ENCODE measurements at regions not wholly inside any gene's neighbourhood (a gene's known extent, or its start where the extent isn't known, plus 50 kb on each side); places are given as distances from the start of the nearest gene placed in this dataset.
A peak's percentile ranks its signal among the peaks of the same experiment; 100 is the strongest.

DNA sequence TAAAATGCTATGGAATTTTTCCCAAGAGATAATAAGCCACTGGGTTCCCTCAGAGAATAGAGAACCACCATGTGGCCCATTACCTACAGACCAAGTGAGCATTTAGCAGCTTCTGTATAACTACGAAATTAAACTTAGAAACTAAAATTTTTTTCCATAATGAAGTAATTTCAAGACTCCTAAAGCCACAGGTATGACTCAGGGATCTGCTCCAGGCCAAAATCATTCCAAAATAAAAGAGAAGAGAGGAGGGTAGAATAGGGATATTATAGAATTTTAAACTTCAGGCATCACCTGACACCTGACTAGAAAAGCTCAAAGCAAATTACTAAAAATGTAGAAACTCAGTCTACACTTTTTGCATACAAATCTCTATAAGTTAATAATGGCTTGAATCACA is 108.9 kb upstream of the DST start:
- Histone ChIP-seq H3K56ac (ENCODE audit: insufficient read length, low read depth, low read length) (no peak overlapping the region), H4K91ac (ENCODE audit: insufficient read length, low read depth, low read length) (no peak overlapping the region), H4K8ac (replicated peaks; ENCODE audit: insufficient read length, low read depth, low read length) (no peak overlapping the region), H3K4me1 (ENCODE audit: insufficient read depth, low read length) (peaks cover 15% of the 10 kb centered on the region), H2BK20ac (ENCODE audit: low read depth, low read length, poor library complexity, severe bottlenecking) (no peak overlapping the region), H2BK5ac (ENCODE audit: insufficient read length, low read length) (no peak overlapping the region), H3T11ph (ENCODE audit: low read length) (no peak overlapping the region), H3K23ac (ENCODE audit: insufficient read length, low read depth, low read length) (no peak overlapping the region), H3K18ac (ENCODE audit: insufficient read length, low read depth, low read length) (no peak overlapping the region), H3K9ac (ENCODE audit: extremely low read depth, insufficient read length, low read length) (no peak overlapping the region), H2AFZ (ENCODE audit: low read length) (no peak overlapping the region), H3K79me1 (ENCODE audit: insufficient read depth, low read depth, low read length, poor library complexity, severe bottlenecking) (no peaks in the 10 kb centered on the region), H3K14ac (ENCODE audit: insufficient read depth, low read length) (no peak overlapping the region), H4K5ac (ENCODE audit: insufficient read length, low read depth, low read length) (no peak overlapping the region), H2BK15ac (ENCODE audit: low read depth, low read length) (no peak overlapping the region), H3K27ac (ENCODE audit: insufficient read length, low read depth, low read length) (no peak overlapping the region), H3K9me3 (ENCODE audit: control insufficient read depth, low read depth, low read length) (no peaks in the 10 kb centered on the region), H2BK120ac (ENCODE audit: low read depth, low read length, poor library complexity, severe bottlenecking) (no peak overlapping the region), H3K79me2 (ENCODE audit: insufficient read depth, low read length) (peaks cover 15% of the 10 kb centered on the region; the same call in 1 of the 2 replicates), H3K4ac (ENCODE audit: low read depth, low read length) (no peak overlapping the region), H3K4me2 (ENCODE audit: insufficient read depth, insufficient read length, low read length) (no peak overlapping the region), H2AK5ac (ENCODE audit: insufficient read length, low read length) (no peak overlapping the region), H3K23me2 (ENCODE audit: insufficient read length, low read depth, low read length, poor library complexity, severe bottlenecking) (no peaks in the 10 kb centered on the region), H2BK12ac (ENCODE audit: insufficient read length, low read depth, low read length) (no peak overlapping the region), H4K20me1 (ENCODE audit: control insufficient read depth, insufficient read depth, insufficient read length) (no peaks in the 10 kb centered on the region), H3K27me3 (ENCODE audit: insufficient read depth, low read length) (no peaks in the 10 kb centered on the region)
- Mint-ChIP-seq H3K9me3 (no peaks in the 10 kb centered on the region), H3K36me3 (ENCODE audit: insufficient read depth in 1 of 3, low read depth in 3 of 3) (no peaks in the 10 kb centered on the region; a peak in 1 of 7 replicates), H3K27ac (peak overlapping the region in 2 of 3 experiments; percentile 71 to 78; a peak in 5 of 7 replicates), H3K4me1 (peaks cover 70 to 80% of the 10 kb centered on the region in 2 experiments), H3K27me3 (ENCODE audit: low read depth) (no peaks in the 10 kb centered on the region; the same call in 1 of the 2 replicates), H3K4me3 (peak overlapping the region in 1 of 2 experiments; percentile 33; a peak in 1 of 5 replicates)
- TF ChIP-seq, protein P1, sequence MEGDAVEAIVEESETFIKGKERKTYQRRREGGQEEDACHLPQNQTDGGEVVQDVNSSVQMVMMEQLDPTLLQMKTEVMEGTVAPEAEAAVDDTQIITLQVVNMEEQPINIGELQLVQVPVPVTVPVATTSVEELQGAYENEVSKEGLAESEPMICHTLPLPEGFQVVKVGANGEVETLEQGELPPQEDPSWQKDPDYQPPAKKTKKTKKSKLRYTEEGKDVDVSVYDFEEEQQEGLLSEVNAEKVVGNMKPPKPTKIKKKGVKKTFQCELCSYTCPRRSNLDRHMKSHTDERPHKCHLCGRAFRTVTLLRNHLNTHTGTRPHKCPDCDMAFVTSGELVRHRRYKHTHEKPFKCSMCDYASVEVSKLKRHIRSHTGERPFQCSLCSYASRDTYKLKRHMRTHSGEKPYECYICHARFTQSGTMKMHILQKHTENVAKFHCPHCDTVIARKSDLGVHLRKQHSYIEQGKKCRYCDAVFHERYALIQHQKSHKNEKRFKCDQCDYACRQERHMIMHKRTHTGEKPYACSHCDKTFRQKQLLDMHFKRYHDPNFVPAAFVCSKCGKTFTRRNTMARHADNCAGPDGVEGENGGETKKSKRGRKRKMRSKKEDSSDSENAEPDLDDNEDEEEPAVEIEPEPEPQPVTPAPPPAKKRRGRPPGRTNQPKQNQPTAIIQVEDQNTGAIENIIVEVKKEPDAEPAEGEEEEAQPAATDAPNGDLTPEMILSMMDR (conservative IDR thresholded peaks at IDR 0.05): no peak
- no CpG with 5 or more reads among the region's 1 CpG for WGBS (ENCODE audit: extremely low coverage, insufficient read length, low lambda C conversion rate)
- no peak for DNase-seq
